Osteoblast (primary cell): ENCODE measurements at regions not wholly inside any gene's neighbourhood (a gene's known extent, or its start where the extent isn't known, plus 50 kb on each side); places are given as distances from the start of the nearest gene placed in this dataset.

Experiments
- DNase-seq: peaks from one replicate; pipeline ENCODE4 v3.0.0; 2011; ENCODE audit warnings: low spot score, mixed read lengths; ENCODE audit not compliant: insufficient read length; ENCODE audit errors: missing footprints
- H2AFZ ChIP-seq: 2 replicates; pipeline ENCODE4 v1.6.0; 2011; ENCODE audit warnings: mild to moderate bottlenecking, low read length
- H3K27ac ChIP-seq: 2 replicates; pipeline ENCODE4 v1.5.1; 2011; ENCODE audit warnings: mild to moderate bottlenecking, low read depth, low read length, moderate library complexity
- H3K27me3 ChIP-seq: 2 replicates; pipeline ENCODE4 v1.6.0; 2012; ENCODE audit warnings: mild to moderate bottlenecking, control low read depth, inconsistent platforms, low read length, moderate library complexity; ENCODE audit not compliant: insufficient read depth
- H3K36me3 ChIP-seq: 2 replicates; pipeline ENCODE4 v1.5.1; 2011; ENCODE audit warnings: mild to moderate bottlenecking, low read length, control low read depth, moderate library complexity; ENCODE audit not compliant: insufficient read depth
- H3K4me1 ChIP-seq: 2 replicates; pipeline ENCODE4 v1.5.1; 2011; ENCODE audit warnings: mild to moderate bottlenecking, low read length, control low read depth, moderate library complexity; ENCODE audit not compliant: insufficient read depth
- H3K4me2 ChIP-seq: 2 replicates; pipeline ENCODE4 v1.6.0; 2011; ENCODE audit warnings: mild to moderate bottlenecking, low read length; ENCODE audit not compliant: insufficient read depth
- H3K4me3 ChIP-seq: fragments of 200-600 bp; sonication (generic); 3 replicates; pipeline ENCODE4 v1.5.1; 2012; ENCODE audit warnings: mild to moderate bottlenecking, low read length, inconsistent platforms; ENCODE audit not compliant: insufficient read depth
- H3K79me2 ChIP-seq: 2 replicates; pipeline ENCODE4 v1.6.0; 2012; ENCODE audit warnings: mild to moderate bottlenecking, low read length, control low read depth, inconsistent platforms; ENCODE audit not compliant: insufficient read depth
- H3K9me3 ChIP-seq: 2 replicates; pipeline ENCODE4 v1.5.1; 2011; ENCODE audit warnings: low read depth, low read length, control low read depth
- H4K20me1 ChIP-seq: 2 replicates; pipeline ENCODE4 v1.6.0; 2012; ENCODE audit warnings: mild to moderate bottlenecking, low read length, control low read depth; ENCODE audit not compliant: insufficient read depth
- TF ChIP-seq, protein P1 (sequence below): IDR thresholded peaks from 2 replicates; pipeline ENCODE4 v1.5.1; 2011; ENCODE audit warnings: mild to moderate bottlenecking, low read depth, low read length, moderate library complexity; ENCODE audit errors: extremely low read depth

DNA sequence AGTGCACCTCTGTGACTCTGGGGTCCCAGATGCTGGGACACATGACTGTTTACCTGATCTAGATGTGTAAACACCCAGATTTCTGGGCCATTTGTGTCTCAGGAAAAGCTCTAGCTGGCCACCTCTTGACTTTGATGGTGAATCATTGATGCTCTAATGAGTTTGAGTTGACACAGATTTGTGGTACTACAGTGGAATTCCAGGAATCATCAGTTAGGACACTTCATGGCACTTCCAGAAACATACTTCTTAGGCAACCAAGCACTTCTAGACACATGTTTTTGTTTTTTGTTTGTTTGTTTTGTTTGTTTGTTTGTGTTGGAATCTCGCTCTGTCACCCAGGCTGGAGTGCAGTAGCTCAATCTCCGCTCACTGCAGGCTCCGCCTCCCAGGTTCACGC, 302.2 kb upstream of the ZMIZ1 start:
- no peaks in the 10 kb centered on the region for H3K4me1 ChIP-seq
- no peak overlapping the region for H3K4me3 ChIP-seq
- no peaks in the 10 kb centered on the region for H3K36me3 ChIP-seq
- H3K27ac ChIP-seq = no peak overlapping the region
- TF ChIP-seq, protein P1, sequence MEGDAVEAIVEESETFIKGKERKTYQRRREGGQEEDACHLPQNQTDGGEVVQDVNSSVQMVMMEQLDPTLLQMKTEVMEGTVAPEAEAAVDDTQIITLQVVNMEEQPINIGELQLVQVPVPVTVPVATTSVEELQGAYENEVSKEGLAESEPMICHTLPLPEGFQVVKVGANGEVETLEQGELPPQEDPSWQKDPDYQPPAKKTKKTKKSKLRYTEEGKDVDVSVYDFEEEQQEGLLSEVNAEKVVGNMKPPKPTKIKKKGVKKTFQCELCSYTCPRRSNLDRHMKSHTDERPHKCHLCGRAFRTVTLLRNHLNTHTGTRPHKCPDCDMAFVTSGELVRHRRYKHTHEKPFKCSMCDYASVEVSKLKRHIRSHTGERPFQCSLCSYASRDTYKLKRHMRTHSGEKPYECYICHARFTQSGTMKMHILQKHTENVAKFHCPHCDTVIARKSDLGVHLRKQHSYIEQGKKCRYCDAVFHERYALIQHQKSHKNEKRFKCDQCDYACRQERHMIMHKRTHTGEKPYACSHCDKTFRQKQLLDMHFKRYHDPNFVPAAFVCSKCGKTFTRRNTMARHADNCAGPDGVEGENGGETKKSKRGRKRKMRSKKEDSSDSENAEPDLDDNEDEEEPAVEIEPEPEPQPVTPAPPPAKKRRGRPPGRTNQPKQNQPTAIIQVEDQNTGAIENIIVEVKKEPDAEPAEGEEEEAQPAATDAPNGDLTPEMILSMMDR = no peak
- H3K27me3 ChIP-seq = peaks cover 8% of the 10 kb centered on the region
- no peak for DNase-seq
- H3K4me2 ChIP-seq = no peak overlapping the region
- no peaks in the 10 kb centered on the region for H3K79me2 ChIP-seq
- no peaks in the 10 kb centered on the region for H3K9me3 ChIP-seq
- H2AFZ ChIP-seq = no peak overlapping the region
- H4K20me1 ChIP-seq = no peaks in the 10 kb centered on the region

- no peaks in the 10 kb centered on the region for H4K20me1 ChIP-seq
- no peaks in the 10 kb centered on the region for H3K79me2 ChIP-seq
- TF ChIP-seq, protein P1 = no peak
- no peak overlapping the region for H3K4me2 ChIP-seq
- no peaks in the 10 kb centered on the region for H3K9me3 ChIP-seq
- H3K27me3 ChIP-seq = peaks cover 8% of the 10 kb centered on the region
- no peak overlapping the region for H2AFZ ChIP-seq
- H3K4me1 ChIP-seq = no peaks in the 10 kb centered on the region
- H3K27ac ChIP-seq = no peak overlapping the region
- peak; percentile 32 for DNase-seq
- no peak overlapping the region for H3K4me3 ChIP-seq
- H3K36me3 ChIP-seq = no peaks in the 10 kb centered on the region
These were observed 300.5 kb upstream of the ZMIZ1 start for GRCh38 chr10:78768041-78768835.

DNA sequence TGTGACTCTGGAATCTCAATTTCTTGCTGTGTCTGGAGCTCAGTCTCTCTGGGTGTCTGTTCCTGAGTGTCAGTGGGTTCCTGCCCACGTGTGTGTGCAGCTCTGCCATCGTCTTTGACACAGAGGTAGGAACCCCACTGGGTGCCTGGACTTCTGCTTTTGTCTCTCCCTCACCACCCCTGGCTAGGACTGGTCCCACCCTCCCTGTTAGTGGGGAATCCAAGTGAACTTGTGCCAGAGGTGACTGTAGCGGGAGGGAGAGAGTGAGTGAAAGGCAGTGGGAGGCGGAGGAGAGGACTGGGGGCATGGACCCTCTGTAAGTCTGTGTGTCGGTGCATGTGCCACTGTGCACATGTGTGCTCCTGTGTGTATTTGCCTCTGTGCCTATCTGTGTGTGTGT, 299.9 kb upstream of the ZMIZ1 start:
- TF ChIP-seq, protein P1 = no peak
- H2AFZ ChIP-seq = no peak overlapping the region
- DNase-seq = peak; percentile 29
- H3K27me3 ChIP-seq = peaks cover 8% of the 10 kb centered on the region
- no peak overlapping the region for H3K4me3 ChIP-seq
- H3K79me2 ChIP-seq = no peaks in the 10 kb centered on the region
- H3K27ac ChIP-seq = no peak overlapping the region
- H3K36me3 ChIP-seq = no peaks in the 10 kb centered on the region
- no peaks in the 10 kb centered on the region for H3K9me3 ChIP-seq
- H3K4me1 ChIP-seq = no peaks in the 10 kb centered on the region
- no peak overlapping the region for H3K4me2 ChIP-seq
- H4K20me1 ChIP-seq = no peaks in the 10 kb centered on the region

DNA sequence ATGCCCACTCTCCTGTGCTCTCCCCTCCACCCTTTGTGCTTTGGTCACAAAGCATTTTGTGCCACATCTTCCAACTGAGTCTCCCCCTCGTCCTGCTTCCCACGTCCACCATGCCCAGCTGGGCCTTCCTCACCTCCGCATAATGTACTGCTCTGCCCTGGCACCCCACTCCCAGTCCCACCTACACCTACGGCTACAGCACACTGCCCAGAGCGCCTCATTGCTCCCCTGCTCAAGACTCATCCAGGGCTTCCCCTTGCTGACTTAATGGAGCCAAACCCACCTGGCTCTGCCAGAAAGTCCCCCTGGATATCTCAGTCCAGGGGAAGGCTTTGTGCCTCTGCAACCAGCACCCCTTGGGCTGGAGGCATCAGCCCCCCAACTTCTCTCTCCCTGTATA, 299.2 kb upstream of the ZMIZ1 start:
- Histone ChIP-seq H3K9me3 (no peaks in the 10 kb centered on the region), H3K27me3 (peaks cover 8% of the 10 kb centered on the region), H3K4me2 (no peak overlapping the region), H2AFZ (no peak overlapping the region), H3K27ac (no peak overlapping the region), H3K36me3 (no peaks in the 10 kb centered on the region), H4K20me1 (no peaks in the 10 kb centered on the region), H3K4me3 (no peak overlapping the region), H3K79me2 (no peaks in the 10 kb centered on the region), H3K4me1 (no peaks in the 10 kb centered on the region)
- TF ChIP-seq, protein P1 = no peak
- DNase-seq = peak; percentile 54
